ENCODE measurements at regions not wholly inside any gene's neighbourhood (a gene's known extent, or its start where the extent isn't known, plus 50 kb on each side); places are given as distances from the start of the nearest gene placed in this dataset.

DNA sequence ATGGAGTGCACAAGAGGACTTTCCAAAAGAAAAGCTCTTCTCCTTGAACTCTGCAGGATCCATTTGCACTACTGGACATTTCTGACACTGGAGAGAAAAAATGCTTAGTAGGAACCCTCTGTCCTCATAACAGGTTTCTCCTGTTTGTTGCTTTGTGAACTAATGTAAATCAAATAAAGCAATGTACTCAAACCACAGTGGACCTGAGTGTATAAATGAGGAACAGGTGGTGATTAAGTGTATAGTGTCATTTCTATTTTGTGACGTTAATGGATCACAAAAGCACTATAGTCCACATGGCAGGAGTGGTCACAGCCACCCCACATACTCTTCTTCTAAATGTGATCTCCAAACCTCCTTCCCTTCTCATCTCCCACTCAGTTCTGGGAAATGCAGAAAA is 268.4 kb upstream of the DUSP10 start:
- DNase-seq (ENCODE audit: low read depth in 1 of 2, low spot score in 2 of 2) (no peak), FAIRE-seq (no peak)
- Histone ChIP-seq H3K79me2 (ENCODE audit: control insufficient read depth in 1 of 2, insufficient read depth in 2 of 2, low read length in 2 of 2) (no peaks in the 10 kb centered on the region), H2AFZ (ENCODE audit: low read length) (no peak overlapping the region), H3K23ac (ENCODE audit: insufficient read length) (no peak overlapping the region), H3K36me3 (ENCODE audit: control insufficient read depth in 2 of 4, insufficient read depth in 4 of 4, low read length in 3 of 4) (no peaks in the 10 kb centered on the region), H2AK5ac (ENCODE audit: low read depth, low read length) (no peak overlapping the region), H2BK5ac (ENCODE audit: low read depth, low read length) (no peak overlapping the region), H4K8ac (ENCODE audit: extremely low read depth, insufficient read depth, low read length) (no peak overlapping the region), H4K5ac (ENCODE audit: insufficient read length, low read depth, low read length) (no peak overlapping the region), H3K27ac (ENCODE audit: low read depth, low read length) (no peak overlapping the region), H4K91ac (replicated peaks; ENCODE audit: insufficient read length, low read length) (no peak overlapping the region), H3K79me1 (ENCODE audit: low read depth, low read length) (no peaks in the 10 kb centered on the region), H3K9ac (replicated peaks in 1 of 4; ENCODE audit: extremely low read depth in 1 of 4, low read depth in 3 of 4, low read length in 3 of 4) (no peak overlapping the region), H3K4me3 (ENCODE audit: extremely low read depth in 1 of 4, insufficient read depth in 2 of 4, low read depth in 3 of 4, low read length in 4 of 4) (no peak overlapping the region), H2BK15ac (ENCODE audit: low read length) (no peak overlapping the region), H3K4ac (replicated peaks; ENCODE audit: insufficient read length, low read depth, low read length) (no peak overlapping the region), H3K23me2 (ENCODE audit: low read depth, low read length) (no peaks in the 10 kb centered on the region), H3K9me3 (ENCODE audit: insufficient read depth in 2 of 2, low read depth in 1 of 2, low read length in 1 of 2) (peaks cover 4 to 5% of the 10 kb centered on the region in 2 experiments; a peak in 2 of 4 replicates), H3K14ac (ENCODE audit: insufficient read length) (no peak overlapping the region), H2BK20ac (ENCODE audit: low read length) (no peak overlapping the region), H3K18ac (ENCODE audit: extremely low read depth, low read length) (no peak overlapping the region), H4K20me1 (replicated peaks in 1 of 2; ENCODE audit: control insufficient read depth in 1 of 2, insufficient read depth in 2 of 2, low read length in 2 of 2) (no peaks in the 10 kb centered on the region), H3K4me2 (ENCODE audit: insufficient read depth in 1 of 2, low read depth in 2 of 2, low read length in 2 of 2) (no peak overlapping the region), H2BK120ac (replicated peaks; ENCODE audit: low read depth, low read length) (no peak overlapping the region), H3K4me1 (replicated peaks in 1 of 4; ENCODE audit: control insufficient read depth in 3 of 4, insufficient read depth in 4 of 4, low read length in 3 of 4) (no peaks in the 10 kb centered on the region; a peak in 1 of 7 replicates), H3K27me3 (replicated peaks in 1 of 4; ENCODE audit: control insufficient read depth in 3 of 4, extremely low read depth in 1 of 4, insufficient read depth in 3 of 4, low read length in 3 of 4) (no peaks in the 10 kb centered on the region), H3K56ac (replicated peaks; ENCODE audit: insufficient read length, low read depth, low read length) (no peak overlapping the region), H2BK12ac (ENCODE audit: low read depth, low read length) (no peak overlapping the region)
- ChIA-PET POLR2A (ENCODE audit: partially characterized antibody) (no interaction called here), CTCF (ENCODE audit: partially characterized antibody) (interaction anchor here (1.0 to 1.3 kb wide), 4 partner anchors 86 to 533 kb away, joined by 3 to 5 read pairs (median 4); no protein-coding TSS in a partner anchor)
- TF ChIP-seq CTCF (IDR thresholded peaks at IDR 0.05; ENCODE audit: control extremely low read depth in 1 of 3, insufficient read depth in 1 of 3, low read depth in 1 of 3, low read length in 3 of 3): no peak
- TF ChIP-seq USF2 (IDR thresholded peaks at IDR 0.05; ENCODE audit: low read length): no peak
- 94% methylated on average over 1 of the region's 1 CpG; no CpG with 5 or more reads in 1 of the 2 experiments for WGBS, 2 experiments (ENCODE audit: extremely low coverage in 1 of 2, insufficient coverage in 1 of 2, insufficient read length in 1 of 2, insufficient replicate concordance in 2 of 2, low coverage in 1 of 2, low lambda C conversion rate in 2 of 2, missing lambda C conversion rate in 1 of 2)

All from H1 (cell line).